HEK293 (cell line): ENCODE measurements at regions not wholly inside any gene's neighbourhood (a gene's known extent, or its start where the extent isn't known, plus 50 kb on each side); places are given as distances from the start of the nearest gene placed in this dataset.

Experiments
- CTCF ChIA-PET: fragments of 350-600 bp; formaldehyde crosslinking; extraction: SDS; loops from one replicate; lab custom pipeline; 2021; ENCODE audit warnings: antibody characterized with exemption; lab: Yijun Ruan, JAX
- POLR2A ChIA-PET: fragments of 300-600 bp; formaldehyde crosslinking; extraction: SDS; loops from one replicate; lab custom pipeline; 2020; ENCODE audit warnings: antibody characterized with exemption, inconsistent platforms; lab: Yijun Ruan, JAX
- H3K27ac ChIP-seq: fragments of 200-500 bp; sonication (Bioruptor generic); 2 replicates; pipeline ENCODE4 v1.5.1; 2014; ENCODE audit warnings: low read depth, low read length, control low read depth, inconsistent platforms; ENCODE audit errors: extremely low read depth
- H3K36me3 ChIP-seq, 2 experiments: fragments of 200-500 bp in 1 of 2; sonication (Bioruptor generic) in 1 of 2; 1 replicate in 1 of 2; 2 replicates in 1 of 2; pipeline ENCODE4 v1.5.1; 2014 to 2017; ENCODE audit warnings: inconsistent platforms in 2 of 2, low read length in 2 of 2; ENCODE audit not compliant: control insufficient read depth in 2 of 2, insufficient read depth in 1 of 2
- H3K4me1 ChIP-seq: fragments of 200-500 bp; sonication (Bioruptor generic); 2 replicates; pipeline ENCODE4 v1.5.1; 2014; ENCODE audit warnings: mild to moderate bottlenecking, low read length, inconsistent platforms; ENCODE audit not compliant: control insufficient read depth, insufficient read depth
- H3K4me3 ChIP-seq: 2 replicates; pipeline ENCODE4 v1.5.1; 2011; ENCODE audit warnings: low read depth, mild to moderate bottlenecking, control low read depth, low read length, moderate library complexity
- H3K9me3 ChIP-seq: fragments of 200-500 bp; sonication (Bioruptor generic); 2 replicates; pipeline ENCODE4 v1.5.1; 2014; ENCODE audit warnings: low read depth, low read length, inconsistent platforms; ENCODE audit not compliant: control insufficient read depth, insufficient read depth
- MZF1 ChIP-seq: fragments of 450-650 bp; formaldehyde crosslinking; IDR thresholded peaks from 2 replicates; pipeline ENCODE4 v1.5.1; 2017; ENCODE audit warnings: missing biosample characterization, missing genetic modification characterization, borderline replicate concordance
- SCRT1 ChIP-seq: fragments of 450-650 bp; formaldehyde crosslinking; IDR thresholded peaks from 2 replicates; pipeline ENCODE4 v1.5.1; 2016; ENCODE audit warnings: missing biosample characterization, missing genetic modification characterization, borderline replicate concordance
- SP2 ChIP-seq: fragments of 450-650 bp; formaldehyde crosslinking; IDR thresholded peaks from 2 replicates; pipeline ENCODE4 v1.5.1; 2016; ENCODE audit warnings: missing biosample characterization, missing genetic modification characterization
- SP7 ChIP-seq: fragments of 450-650 bp; formaldehyde crosslinking; IDR thresholded peaks from 2 replicates; pipeline ENCODE4 v1.5.1; 2016; ENCODE audit warnings: missing biosample characterization, missing genetic modification characterization
- YY1 ChIP-seq: fragments of 450-650 bp; formaldehyde crosslinking; IDR thresholded peaks from 2 replicates; pipeline ENCODE4 v1.5.1; 2018; ENCODE audit warnings: missing biosample characterization, missing genetic modification characterization
- ZBTB17 ChIP-seq: fragments of 450-650 bp; formaldehyde crosslinking; IDR thresholded peaks from 2 replicates; pipeline ENCODE4 v1.5.1; 2016; ENCODE audit warnings: missing biosample characterization, missing genetic modification characterization
- ZBTB48 ChIP-seq: fragments of 450-650 bp; formaldehyde crosslinking; IDR thresholded peaks from 2 replicates; pipeline ENCODE4 v1.5.1; 2016; ENCODE audit warnings: missing biosample characterization, missing genetic modification characterization
- ZFP3 ChIP-seq: fragments of 450-650 bp; formaldehyde crosslinking; IDR thresholded peaks from 2 replicates; pipeline ENCODE4 v1.5.1; 2016; ENCODE audit warnings: low read depth, missing biosample characterization, missing genetic modification characterization
- ZNF140 ChIP-seq: fragments of 450-650 bp; formaldehyde crosslinking; IDR thresholded peaks from 2 replicates; pipeline ENCODE4 v1.5.1; 2016; ENCODE audit warnings: missing biosample characterization, missing genetic modification characterization
- ZNF146 ChIP-seq: fragments of 450-650 bp; formaldehyde crosslinking; IDR thresholded peaks from 2 replicates; pipeline ENCODE4 v1.5.1; 2016; ENCODE audit warnings: missing biosample characterization, missing genetic modification characterization
- ZNF157 ChIP-seq: fragments of 450-650 bp; formaldehyde crosslinking; IDR thresholded peaks from 2 replicates; pipeline ENCODE4 v1.5.1; 2016; ENCODE audit warnings: missing biosample characterization, missing genetic modification characterization
- ZNF223 ChIP-seq: fragments of 450-650 bp; formaldehyde crosslinking; IDR thresholded peaks from 2 replicates; pipeline ENCODE4 v1.5.1; 2016; ENCODE audit warnings: missing biosample characterization, missing genetic modification characterization
- ZNF302 ChIP-seq: fragments of 450-650 bp; formaldehyde crosslinking; IDR thresholded peaks from 2 replicates; pipeline ENCODE4 v1.5.1; 2016; ENCODE audit warnings: missing biosample characterization, missing genetic modification characterization, low read depth
- ZNF335 ChIP-seq: fragments of 450-650 bp; formaldehyde crosslinking; conservative IDR thresholded peaks from 2 replicates; pipeline ENCODE4 v1.5.1; 2016; ENCODE audit warnings: missing biosample characterization, missing genetic modification characterization
- ZNF529 ChIP-seq: fragments of 450-650 bp; formaldehyde crosslinking; IDR thresholded peaks from 2 replicates; pipeline ENCODE4 v1.5.1; 2017; ENCODE audit warnings: missing genetic modification characterization, missing biosample characterization; ENCODE audit not compliant: insufficient replicate concordance
- ZNF560 ChIP-seq: fragments of 450-650 bp; formaldehyde crosslinking; IDR thresholded peaks from 2 replicates; pipeline ENCODE4 v1.5.1; 2017; ENCODE audit warnings: missing biosample characterization, missing genetic modification characterization, borderline replicate concordance
- ZNF626 ChIP-seq: fragments of 450-650 bp; sonication (Bioruptor Pico); formaldehyde crosslinking; IDR thresholded peaks from 2 replicates; pipeline ENCODE4 v1.5.1; 2018; ENCODE audit warnings: missing biosample characterization, missing genetic modification characterization, inconsistent platforms
- ZNF658 ChIP-seq: fragments of 450-650 bp; formaldehyde crosslinking; IDR thresholded peaks from 2 replicates; pipeline ENCODE4; 2016; ENCODE audit warnings: missing biosample characterization, missing genetic modification characterization
- ZNF660 ChIP-seq: fragments of 450-650 bp; IDR thresholded peaks from 2 replicates; pipeline ENCODE4 v1.5.1; 2018; ENCODE audit warnings: missing biosample characterization, mild to moderate bottlenecking, missing genetic modification characterization
- ZNF791 ChIP-seq: fragments of 450-650 bp; formaldehyde crosslinking; IDR thresholded peaks from 2 replicates; pipeline ENCODE4 v1.5.1; 2016; ENCODE audit warnings: missing biosample characterization, missing genetic modification characterization
- ZNF837 ChIP-seq: fragments of 450-650 bp; formaldehyde crosslinking; IDR thresholded peaks from 2 replicates; pipeline ENCODE4 v1.5.1; 2016; ENCODE audit warnings: missing biosample characterization, missing genetic modification characterization
- ZSCAN16 ChIP-seq: fragments of 450-650 bp; formaldehyde crosslinking; IDR thresholded peaks from 2 replicates; pipeline ENCODE4 v1.5.1; 2016; ENCODE audit warnings: missing biosample characterization, missing genetic modification characterization
- ZSCAN30 ChIP-seq: fragments of 450-650 bp; IDR thresholded peaks from 2 replicates; pipeline ENCODE4 v1.5.1; 2018; ENCODE audit warnings: missing biosample characterization, mild to moderate bottlenecking, missing genetic modification characterization, moderate library complexity
- TF ChIP-seq, protein P1 (sequence below): fragments of 450-650 bp; formaldehyde crosslinking; IDR thresholded peaks from 2 replicates; pipeline ENCODE4 v1.5.1; 2016; ENCODE audit warnings: missing biosample characterization, missing genetic modification characterization
- TF ChIP-seq, protein P2 (sequence below): fragments of 450-650 bp; formaldehyde crosslinking; IDR thresholded peaks from 2 replicates; pipeline ENCODE4; 2016; ENCODE audit warnings: missing biosample characterization, missing genetic modification characterization
- TF ChIP-seq, protein P3 (sequence below): fragments of 450-650 bp; formaldehyde crosslinking; IDR thresholded peaks from 2 replicates; pipeline ENCODE4 v1.5.1; 2017; ENCODE audit warnings: missing biosample characterization, missing genetic modification characterization
- TF ChIP-seq, protein P4 (sequence below): fragments of 450-650 bp; formaldehyde crosslinking; optimal IDR thresholded peaks from 2 replicates; pipeline ENCODE3; 2016; ENCODE audit warnings: missing biosample characterization, mild to moderate bottlenecking, missing genetic modification characterization

DNA sequence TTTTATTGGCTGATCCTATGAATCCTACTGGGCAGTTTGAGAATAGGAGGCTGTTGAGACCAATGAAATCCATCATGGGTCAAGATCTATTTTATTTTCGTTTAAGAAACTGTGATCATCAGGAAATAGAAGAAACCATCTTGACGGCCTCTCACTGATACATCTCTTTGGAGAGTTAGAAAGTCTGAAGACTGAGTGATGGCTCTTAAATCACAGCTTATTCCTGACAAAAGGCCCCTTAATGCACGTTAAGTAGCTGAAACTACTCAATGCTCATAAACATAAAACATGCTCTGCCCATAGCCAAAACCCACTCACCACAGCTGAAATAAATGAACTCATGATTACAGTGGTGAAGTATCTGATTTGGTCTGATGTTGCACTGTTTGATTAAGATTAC is 784.5 kb upstream of the NEGR1 start:
- ChIA-PET CTCF (no interaction called here), POLR2A (no interaction called here)
- TF ChIP-seq ZNF140 (tag by site-specific recombination) (no peak), ZFP3 (tag by site-specific recombination) (no peak), ZNF302 (no peak), MZF1 (tag by site-specific recombination) (no peak), ZNF560 (no peak), ZNF335 (tag by site-specific recombination) (no peak), ZNF626 (tag by site-specific recombination) (no peak), ZNF146 (tag by site-specific recombination) (no peak), SP2 (tag by site-specific recombination) (no peak), YY1 (tag by site-specific recombination) (no peak), ZNF658 (no peak), ZNF529 (tag by site-specific recombination) (no peak), SP7 (tag by site-specific recombination) (no peak), ZBTB17 (tag by site-specific recombination) (no peak), ZBTB48 (tag by site-specific recombination) (no peak), ZNF157 (tag by site-specific recombination) (no peak), ZNF791 (tag by site-specific recombination) (no peak), ZNF660 (tag by site-specific recombination) (no peak)
- TF ChIP-seq, protein P1, sequence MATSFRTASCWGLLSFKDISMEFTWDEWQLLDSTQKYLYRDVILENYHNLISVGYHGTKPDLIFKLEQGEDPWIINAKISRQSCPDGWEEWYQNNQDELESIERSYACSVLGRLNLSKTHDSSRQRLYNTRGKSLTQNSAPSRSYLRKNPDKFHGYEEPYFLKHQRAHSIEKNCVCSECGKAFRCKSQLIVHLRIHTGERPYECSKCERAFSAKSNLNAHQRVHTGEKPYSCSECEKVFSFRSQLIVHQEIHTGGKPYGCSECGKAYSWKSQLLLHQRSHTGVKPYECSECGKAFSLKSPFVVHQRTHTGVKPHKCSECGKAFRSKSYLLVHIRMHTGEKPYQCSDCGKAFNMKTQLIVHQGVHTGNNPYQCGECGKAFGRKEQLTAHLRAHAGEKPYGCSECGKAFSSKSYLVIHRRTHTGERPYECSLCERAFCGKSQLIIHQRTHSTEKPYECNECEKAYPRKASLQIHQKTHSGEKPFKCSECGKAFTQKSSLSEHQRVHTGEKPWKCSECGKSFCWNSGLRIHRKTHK (tag by site-specific recombination) = no peak
- TF ChIP-seq, protein P2, sequence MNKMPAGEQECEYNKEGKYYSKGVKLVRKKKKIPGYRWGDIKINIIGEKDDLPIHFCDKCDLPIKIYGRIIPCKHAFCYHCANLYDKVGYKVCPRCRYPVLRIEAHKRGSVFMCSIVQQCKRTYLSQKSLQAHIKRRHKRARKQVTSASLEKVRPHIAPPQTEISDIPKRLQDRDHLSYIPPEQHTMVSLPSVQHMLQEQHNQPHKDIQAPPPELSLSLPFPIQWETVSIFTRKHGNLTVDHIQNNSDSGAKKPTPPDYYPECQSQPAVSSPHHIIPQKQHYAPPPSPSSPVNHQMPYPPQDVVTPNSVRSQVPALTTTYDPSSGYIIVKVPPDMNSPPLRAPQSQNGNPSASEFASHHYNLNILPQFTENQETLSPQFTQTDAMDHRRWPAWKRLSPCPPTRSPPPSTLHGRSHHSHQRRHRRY = no peak
- Histone ChIP-seq H3K36me3 (no peaks in the 10 kb centered on the region), H3K9me3 (no peaks in the 10 kb centered on the region), H3K4me3 (no peak overlapping the region), H3K4me1 (no peaks in the 10 kb centered on the region), H3K27ac (no peak overlapping the region)

DNA sequence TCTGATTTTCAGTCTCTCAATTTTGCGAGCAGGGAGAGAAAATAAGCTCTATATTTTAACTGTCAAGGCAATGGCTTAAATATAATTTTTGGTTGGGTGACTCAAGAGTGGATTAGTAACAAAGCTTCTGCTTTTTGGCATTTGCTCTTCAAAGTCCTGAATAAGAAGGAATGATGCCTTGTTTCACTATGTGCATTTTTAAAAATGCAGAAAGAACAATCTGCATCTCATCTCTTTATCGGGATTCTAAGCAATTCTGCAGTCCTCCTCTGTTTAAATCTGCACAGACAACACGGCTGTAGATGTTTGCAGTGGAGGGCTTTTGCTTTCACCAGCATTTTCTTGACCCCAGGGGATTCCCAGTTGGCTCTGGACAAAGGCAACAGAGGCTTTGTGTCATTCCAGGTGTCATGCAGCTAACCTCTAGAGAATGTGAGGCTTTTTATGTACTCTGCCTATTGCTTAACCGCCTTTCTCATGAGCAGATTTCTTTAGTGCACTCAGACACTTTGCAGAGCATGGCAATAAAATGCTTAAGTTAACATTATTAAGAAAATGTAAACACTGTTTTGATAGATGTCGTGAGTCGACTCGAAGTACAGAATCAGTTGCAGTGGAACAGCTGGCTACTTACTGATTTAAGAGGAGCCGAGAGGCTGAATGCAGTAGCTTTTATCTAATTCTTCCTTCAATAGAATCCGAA is 783.2 kb upstream of the NEGR1 start:
- H3K9me3 ChIP-seq = no peaks in the 10 kb centered on the region
- H3K4me1 ChIP-seq = no peaks in the 10 kb centered on the region
- H3K27ac ChIP-seq = no peak overlapping the region
- CTCF ChIA-PET = no interaction called here
- H3K4me3 ChIP-seq = no peak overlapping the region
- H3K36me3 ChIP-seq = no peaks in the 10 kb centered on the region
- POLR2A ChIA-PET = no interaction called here
- TF ChIP-seq ZNF223 (no peak), SCRT1 (no peak), ZSCAN16 (tag by site-specific recombination) (no peak), MZF1 (tag by site-specific recombination) (no peak), ZSCAN30 (tag by site-specific recombination) (no peak), ZNF837 (no peak)
- TF ChIP-seq, protein P3, sequence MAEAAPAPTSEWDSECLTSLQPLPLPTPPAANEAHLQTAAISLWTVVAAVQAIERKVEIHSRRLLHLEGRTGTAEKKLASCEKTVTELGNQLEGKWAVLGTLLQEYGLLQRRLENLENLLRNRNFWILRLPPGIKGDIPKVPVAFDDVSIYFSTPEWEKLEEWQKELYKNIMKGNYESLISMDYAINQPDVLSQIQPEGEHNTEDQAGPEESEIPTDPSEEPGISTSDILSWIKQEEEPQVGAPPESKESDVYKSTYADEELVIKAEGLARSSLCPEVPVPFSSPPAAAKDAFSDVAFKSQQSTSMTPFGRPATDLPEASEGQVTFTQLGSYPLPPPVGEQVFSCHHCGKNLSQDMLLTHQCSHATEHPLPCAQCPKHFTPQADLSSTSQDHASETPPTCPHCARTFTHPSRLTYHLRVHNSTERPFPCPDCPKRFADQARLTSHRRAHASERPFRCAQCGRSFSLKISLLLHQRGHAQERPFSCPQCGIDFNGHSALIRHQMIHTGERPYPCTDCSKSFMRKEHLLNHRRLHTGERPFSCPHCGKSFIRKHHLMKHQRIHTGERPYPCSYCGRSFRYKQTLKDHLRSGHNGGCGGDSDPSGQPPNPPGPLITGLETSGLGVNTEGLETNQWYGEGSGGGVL (tag by site-specific recombination) = no peak
- TF ChIP-seq, protein P4, sequence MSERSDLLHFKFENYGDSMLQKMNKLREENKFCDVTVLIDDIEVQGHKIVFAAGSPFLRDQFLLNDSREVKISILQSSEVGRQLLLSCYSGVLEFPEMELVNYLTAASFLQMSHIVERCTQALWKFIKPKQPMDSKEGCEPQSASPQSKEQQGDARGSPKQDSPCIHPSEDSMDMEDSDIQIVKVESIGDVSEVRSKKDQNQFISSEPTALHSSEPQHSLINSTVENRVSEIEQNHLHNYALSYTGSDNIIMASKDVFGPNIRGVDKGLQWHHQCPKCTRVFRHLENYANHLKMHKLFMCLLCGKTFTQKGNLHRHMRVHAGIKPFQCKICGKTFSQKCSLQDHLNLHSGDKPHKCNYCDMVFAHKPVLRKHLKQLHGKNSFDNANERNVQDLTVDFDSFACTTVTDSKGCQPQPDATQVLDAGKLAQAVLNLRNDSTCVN = no peak
- TF ChIP-seq, all 188 proteins: peak for 0
